Muscle of arm (tissue), 1 donor: ENCODE measurements at regions not wholly inside any gene's neighbourhood (a gene's known extent, or its start where the extent isn't known, plus 50 kb on each side); places are given as distances from the start of the nearest gene placed in this dataset.

ENCODE experiments used
- DNase-seq: peaks from one replicate; pipeline ENCODE4 v3.0.0-alpha.2; 2013

DNA sequence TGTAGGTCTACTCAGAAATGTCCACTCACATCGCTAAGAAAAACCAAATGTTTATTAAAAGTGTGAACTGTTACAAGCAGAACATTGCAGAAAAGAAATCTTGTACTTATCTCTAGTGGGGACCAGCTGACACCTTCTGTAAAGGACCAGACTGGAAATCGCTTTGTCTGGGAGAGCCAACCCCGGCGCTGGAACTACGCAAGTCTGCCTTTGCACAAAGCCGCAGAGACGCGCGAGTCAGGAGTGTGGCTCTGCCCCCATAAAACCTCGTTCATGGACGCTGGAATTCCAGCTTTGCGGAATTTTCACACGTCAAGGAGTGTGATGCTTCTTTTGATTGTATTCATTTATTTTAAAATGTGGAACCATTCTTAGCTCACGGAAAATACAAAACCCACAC, 141.9 kb upstream of the SALL3 start:
- DNase-seq = no peak

DNA sequence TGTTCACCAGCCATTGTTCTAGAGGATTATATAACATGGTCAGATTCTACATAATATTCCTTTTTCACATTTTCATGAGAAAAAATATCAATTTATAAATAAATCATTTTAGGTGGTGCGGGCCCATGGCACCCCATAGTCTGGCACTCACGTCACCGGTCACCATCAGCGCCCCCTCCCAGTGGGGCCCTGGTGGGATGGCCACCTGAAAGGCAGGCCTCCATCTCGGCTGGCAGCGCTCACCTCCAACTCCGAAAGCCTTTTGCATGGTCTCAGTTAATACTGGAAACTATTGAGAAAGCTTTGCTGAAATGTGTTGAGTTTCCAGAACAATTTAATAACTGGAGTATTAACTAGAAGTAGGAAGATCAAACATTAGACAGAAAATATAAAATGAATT, 141.4 kb upstream of the SALL3 start:
- DNase-seq = no peak

DNA sequence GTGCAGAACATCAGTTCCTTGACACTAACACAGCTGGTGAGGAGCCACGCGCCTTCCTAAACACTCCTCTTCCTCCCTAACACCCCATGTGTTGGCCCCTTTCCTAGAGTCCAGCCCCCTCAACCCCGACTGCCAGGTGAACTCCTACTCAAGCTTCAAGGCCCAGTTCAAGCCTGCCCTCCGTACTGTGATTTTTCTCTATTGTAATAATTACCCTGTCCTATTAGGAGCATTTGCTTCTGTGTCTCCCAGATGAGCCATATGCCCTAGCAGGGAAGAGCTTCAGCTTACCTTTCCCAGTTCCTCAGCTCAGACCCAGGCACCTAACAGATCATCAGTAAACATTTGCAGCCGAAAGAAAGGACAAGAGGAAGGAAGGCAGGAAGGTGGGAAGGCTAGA, 130.6 kb upstream of the SALL3 start:
- DNase-seq = no peak

DNA sequence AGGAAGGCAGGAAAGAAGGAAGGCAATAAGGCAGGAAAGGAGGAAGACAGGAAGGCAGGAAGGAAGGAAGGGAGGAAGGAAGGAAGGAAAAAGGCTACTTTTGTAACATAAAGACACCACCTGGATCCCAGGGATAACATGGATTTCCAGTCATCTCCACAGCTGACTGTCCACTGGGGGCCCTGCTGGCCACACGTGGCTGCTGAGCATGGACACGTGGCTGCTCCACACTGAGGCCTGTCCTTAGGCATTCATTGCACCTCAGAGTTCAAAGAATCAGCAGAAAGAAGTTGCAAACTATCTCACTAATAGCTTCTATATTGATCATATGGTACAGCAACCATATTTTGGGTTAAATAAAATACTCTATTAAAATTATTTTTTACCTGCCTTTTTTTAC, 130.2 kb upstream of the SALL3 start:
- DNase-seq = no peak

DNA sequence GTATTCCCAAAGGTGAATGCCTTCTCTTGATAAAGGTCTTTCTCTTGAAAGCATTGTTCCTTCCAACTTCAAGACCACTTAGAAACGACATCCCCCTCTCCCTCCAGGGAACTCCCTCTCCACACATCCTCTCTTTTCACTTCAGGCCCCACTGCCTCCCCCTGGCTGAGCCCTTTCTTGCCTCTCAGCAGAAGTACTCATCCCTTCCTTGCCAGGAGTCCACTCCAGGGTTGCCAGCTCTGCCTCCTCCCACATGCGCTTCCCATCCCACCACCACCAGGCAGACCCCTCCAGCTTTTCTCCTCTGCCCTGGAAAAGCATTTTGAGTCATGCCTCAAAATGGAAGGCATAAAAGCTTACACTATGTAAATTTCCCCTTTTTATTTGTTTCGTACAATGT, 126.3 kb upstream of the SALL3 start:
- DNase-seq = no peak

DNA sequence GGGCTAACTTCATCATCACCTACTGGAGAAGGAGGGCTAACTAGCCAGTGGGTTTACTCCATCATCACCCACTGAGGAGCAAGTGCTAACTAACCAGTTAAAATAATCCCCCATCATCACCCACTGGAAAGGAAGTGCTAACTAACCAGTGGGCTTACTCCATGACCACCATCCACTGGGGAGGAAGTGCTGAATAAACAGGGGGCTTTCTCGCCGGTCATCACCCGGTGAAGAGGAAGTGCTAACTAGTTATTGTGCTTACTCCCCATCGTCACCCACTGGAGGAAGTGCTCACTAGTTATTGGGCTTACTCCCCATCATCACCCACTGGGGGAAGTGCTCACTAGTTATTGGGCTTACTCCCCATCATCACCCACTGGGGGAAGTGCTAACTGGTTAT, 124.4 kb upstream of the SALL3 start:
- no peak for DNase-seq

DNA sequence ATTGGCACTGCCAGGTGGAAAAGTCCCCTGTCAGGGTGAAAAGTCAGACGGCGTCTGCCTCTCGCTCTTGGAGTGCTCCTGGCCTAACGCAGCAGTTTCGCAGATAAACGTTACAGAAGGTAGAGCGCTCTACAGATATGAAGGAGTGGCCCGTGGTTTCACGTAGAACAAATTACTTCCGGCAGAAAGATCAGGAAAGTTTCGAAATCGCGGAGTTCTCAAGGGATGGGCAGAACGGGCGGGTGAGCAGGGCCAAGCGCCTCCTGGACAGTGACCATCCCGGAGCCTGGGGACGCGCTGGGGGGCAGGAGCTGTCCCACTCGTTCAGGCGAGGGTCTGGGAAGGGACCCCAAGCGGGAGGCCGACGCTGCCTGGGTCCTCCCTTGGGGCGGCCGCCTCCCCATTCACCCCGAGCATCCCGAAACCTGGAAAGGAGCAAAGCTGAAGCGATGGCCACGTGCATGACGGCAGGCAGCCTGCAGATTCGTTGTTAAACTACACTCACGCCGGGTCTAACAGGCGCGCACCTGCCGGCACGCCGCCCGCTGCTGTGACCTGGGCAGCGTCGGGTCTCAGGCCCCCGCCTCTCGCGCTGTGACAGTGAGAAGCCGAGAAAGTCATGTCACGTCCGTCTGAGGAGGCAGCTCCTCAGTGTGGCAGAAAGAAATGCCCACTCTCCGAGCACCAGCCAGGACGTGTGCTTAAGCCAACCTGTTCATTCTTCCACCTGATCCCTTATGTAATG, 122.9 kb upstream of the SALL3 start:
- no peak for DNase-seq

DNA sequence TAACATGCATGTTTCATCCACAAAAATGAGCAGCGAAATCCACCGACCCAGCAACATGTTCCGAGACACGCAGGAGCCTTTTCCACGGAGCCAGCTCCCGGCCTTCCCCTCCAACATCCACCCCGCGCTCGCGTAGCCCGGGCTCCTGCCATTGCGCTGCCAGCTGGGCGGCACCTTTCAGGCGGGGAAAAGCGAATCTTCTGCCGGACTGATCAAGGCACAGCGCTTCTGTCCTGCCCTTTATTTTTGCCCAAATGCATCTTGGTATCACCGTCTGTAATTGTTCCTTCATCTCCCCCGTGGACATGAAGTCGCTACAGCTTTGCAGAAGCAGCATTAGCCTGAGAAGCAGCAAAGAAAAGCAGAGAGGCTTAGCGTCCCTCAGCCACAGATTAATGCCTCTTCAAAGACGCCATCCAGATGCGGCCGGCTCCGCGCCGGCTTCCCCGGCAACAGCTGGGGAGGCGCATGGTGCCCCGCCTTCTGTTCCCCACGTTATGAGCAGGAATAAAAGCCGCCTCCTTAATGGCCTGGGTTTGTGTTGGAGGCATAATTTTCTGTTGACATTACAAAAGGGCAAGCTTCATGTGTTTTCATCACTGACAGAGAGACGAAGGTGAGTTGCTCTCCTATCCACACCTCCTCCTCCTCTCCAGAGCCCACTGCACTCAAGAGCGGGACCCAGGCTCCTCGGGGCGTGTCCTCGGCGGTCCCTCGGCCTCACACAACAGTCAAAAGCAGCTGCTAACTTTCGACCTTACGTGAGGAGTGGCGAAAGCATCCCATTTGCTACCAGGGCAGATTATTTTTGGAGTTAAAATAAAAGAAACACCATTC, 122.1 kb upstream of the SALL3 start:
- DNase-seq = no peak

DNA sequence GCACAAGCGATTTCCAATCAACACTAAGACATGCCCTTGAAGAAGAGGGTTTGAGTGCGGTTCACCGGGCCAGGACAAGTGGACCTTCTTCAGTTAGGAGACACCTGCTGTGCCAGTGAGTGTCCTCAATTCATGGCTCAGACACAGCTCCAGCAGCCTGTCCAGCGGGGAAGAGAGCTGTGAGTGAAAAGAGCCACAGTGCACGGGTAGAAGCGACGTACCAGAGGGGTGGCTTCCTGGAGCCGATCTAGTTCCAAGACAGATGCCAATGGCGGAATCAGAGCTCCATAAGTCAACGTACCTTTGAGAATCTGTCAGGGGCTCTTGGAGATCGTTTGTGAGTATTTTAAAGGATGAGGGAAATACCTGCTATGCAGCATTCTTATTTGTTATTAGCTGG, 119.9 kb upstream of the SALL3 start:
- DNase-seq = no peak

DNA sequence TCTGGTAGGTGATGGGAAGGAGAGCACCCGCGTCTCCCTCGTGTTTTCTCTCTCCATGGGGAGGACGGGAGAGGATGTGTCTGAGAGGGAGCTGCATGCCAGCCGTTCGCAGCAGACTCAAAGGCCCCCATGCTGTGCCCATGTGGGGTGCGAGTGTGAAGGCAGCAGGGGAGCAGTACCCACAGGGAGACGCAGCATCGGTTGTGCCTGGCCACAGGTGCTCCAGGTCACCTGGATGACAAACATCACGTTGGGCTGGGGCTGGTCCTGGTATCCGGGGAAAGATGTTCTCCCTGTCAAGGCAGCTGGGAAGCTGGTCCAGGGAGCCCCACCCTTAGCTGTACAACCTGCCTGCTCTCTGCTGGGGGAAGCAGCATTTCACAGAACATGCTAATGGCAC, 119.5 kb upstream of the SALL3 start:
- no peak for DNase-seq

DNA sequence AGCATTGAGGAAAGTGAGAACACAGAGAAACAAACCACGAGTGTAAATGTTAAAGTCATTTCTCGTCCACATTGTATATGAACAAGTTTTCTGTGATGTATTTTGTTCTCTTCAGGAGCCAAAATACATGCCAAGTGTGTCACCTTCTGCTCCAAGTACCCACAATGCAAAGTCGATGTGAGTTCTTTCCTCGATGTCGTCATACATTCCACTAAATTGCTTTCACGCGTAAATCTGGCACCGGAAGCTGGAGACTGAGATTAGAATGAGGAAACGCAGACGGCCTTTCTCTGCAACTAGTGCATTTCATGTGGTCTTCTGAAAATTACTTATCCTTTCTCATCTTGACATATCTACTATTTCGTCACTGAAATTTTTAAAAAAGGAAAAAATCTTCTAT, 118.5 kb upstream of the SALL3 start:
- no peak for DNase-seq

DNA sequence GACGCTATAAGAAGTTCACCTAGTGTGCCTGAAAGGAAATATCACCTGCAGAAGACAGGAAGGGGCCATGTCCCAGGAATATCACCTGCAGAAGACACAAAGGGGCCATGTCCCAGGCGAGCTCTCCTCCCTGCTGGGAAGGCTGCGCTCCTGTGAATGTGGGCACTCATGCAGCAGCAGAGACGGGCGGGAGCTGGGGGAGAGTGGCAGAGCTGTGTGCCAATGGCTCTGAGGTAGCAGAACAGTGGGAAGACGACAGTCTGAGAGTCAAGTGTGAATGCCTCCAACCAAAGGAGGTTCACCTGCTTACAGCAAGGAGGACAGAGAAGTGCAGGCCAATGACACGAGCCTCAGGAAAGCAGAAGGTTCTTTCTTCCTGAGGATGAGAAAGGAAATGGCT, 117.9 kb upstream of the SALL3 start:
- no peak for DNase-seq

DNA sequence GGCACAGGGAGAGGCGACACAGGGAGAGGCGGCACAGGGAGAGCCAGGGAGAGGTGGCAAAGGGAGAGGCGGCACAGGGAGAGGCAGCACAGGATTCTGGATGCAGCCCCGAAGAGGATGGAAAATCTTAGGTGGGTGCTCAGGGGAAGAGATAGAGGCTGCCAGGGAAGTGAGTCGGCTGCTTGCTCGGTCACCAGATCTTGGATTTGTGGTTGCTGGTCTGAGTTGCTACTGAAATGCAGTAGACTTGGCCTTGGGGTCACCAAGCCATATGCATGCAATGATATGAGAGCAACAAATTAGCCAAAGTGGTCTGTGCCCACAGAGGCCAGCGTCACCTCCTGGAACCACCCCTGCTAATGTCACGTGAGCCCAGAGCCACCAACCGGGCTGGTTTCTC, 117.2 kb upstream of the SALL3 start:
- no peak for DNase-seq

DNA sequence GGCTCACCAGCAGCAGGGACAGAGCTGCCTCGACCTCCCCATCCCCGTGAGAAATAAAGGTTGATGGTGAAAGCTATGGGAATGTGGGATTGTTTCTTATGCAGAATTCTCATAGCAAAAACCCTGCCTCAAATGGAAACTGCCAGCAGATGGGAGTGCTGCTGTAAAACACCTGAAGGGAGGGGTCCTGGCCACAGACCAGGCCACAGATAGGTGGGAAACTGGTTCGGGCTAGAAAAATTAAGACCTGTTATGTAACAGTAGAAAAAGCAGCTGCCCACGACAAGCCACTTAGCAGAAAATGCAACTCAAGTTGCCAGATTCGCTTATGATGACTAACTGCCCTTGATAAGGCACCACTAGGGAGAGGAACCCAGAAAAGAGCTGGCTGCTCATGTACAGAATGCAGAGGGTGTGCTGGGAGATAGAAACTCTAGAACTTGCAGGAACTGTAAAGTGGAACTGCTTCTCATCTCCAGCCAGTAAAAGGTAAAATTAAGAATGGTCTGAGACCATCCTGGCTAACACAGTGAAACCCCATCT, 114.5 kb upstream of the SALL3 start:
- DNase-seq = no peak

DNA sequence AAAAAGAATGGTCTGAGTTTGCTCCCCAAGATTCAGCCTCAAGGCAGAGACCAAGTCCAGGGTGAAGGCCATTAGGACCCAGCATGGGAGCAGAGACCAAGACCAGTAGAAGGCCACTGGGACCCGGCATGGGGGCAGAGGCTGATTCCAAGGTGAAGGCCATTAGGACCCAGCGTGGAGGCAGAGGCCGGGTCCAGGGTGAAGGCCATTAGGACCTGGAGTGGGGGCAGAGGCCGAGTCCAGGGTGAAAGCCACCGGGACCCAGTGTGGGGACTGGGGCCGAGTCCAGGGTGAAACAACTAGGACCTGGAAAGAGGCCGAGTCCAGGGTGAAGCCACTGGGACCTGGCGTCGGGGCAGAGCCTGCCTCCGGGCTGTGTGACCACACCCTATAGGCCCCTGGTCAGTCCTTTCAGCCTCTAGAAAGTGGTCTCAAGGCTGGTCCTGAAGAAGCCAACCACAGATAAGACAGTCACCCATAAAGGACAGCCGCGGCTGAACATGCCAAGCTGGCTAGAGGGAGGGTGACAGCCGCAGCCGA, 113.8 kb upstream of the SALL3 start:
- DNase-seq = no peak

DNA sequence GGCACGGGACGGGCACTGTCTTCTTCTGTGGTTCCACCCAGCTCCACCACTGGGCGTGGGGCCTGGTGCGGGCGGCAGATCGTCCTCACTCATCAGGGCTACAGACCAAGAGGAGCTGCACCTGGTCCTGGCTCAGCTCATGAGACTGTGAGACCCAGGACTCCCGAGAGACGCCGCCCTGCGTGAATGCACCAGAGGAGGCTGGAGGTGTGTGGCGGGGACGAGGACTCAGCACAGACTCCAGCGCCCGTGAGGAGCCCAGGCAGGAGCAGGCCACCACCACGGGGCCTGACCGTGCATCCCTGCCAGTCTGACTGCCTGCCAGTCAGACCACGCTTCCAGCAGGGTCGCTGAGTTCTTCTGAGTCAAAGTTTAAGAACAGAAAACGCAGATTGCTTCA, 112.5 kb upstream of the SALL3 start:
- DNase-seq = no peak

DNA sequence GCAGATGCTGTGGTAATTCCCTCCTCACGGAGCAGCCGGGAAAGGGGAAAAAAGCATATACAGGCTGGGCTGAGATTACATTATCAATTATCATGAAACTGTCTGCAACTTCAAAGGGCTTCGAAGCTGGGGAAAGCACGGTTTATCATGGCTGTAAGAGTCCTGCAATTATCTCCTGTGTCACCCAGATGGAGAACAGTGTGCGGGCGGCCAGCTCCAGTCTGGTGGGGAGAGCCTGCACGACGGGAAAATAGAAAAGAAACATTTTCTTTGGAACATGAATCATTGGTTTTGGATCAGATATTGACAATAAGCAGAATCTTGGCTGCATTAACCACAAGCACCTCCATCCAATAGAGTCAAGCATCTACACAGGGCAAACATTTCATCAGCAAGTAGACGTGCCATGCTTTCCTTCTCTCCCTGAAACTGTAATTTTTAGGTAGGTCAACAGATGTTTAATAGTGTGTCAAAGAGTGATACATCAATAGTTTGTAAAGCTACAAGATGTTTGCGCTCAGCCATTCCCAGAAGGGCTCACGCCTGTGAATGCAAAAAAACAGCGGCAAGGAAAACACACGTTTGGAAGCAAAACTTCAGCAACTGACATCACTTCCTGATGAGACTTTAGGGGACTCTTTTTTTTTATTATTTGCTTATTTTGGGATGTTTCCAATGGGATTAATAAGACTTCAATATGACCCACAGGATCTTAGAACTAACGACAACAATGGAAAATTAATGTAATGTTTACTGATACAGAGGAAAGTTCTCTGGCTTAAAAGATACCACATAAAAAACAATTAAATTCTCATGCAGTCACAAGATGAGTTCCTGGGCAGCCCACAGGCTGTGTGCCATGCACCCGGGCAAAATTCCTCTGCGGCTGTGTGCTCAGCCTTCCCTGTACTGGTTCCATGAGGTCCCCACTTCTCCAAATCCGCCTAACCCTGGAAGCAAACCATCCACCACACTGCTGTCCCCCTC, 111.0 kb upstream of the SALL3 start:
- DNase-seq = no peak

DNA sequence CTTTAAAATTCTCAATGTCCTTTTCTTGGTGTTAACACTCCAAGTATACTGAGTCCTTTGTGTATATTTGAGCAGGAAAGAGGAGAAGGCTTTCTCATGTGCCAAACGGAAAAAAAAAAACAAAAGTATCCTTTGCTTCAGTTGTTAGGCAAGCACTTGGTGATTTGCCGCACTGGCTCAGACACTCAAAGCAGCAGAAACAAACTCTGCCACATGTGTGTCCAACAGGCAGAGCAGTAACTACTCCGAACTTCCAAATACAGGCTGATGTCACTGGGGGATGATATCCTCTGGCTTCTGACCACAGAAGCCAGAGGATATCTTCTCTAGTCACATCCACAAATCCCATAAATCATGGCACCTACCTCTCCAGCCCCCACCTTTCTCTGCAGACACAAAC, 108.0 kb upstream of the SALL3 start:
- DNase-seq = no peak

DNA sequence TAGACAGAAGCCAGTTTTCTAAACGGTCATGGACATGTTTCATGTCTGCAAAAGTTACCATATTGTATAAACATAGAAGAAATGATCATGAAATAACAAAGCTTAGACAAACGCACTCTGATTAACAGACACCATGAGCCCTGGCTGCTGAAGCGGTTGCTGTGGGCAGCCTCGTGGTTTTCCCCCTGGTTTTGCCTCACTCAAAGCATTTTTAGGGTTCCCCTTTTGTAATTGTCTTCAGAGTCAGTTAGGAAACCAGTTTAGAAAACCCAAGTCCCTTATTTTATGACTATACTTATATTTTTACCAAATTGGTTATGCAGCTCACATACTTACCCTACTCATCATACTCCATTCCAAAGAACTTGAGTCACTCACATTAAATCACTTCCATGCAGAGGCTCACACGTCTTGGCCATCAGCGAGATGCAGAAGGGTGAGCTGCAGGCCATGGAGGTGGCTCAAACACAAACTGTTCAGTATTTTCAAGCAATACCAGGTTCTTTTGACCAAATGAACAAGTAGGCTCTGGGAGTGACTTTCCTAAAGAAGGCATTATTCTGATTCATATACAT, 105.6 kb upstream of the SALL3 start:
- no peak for DNase-seq

DNA sequence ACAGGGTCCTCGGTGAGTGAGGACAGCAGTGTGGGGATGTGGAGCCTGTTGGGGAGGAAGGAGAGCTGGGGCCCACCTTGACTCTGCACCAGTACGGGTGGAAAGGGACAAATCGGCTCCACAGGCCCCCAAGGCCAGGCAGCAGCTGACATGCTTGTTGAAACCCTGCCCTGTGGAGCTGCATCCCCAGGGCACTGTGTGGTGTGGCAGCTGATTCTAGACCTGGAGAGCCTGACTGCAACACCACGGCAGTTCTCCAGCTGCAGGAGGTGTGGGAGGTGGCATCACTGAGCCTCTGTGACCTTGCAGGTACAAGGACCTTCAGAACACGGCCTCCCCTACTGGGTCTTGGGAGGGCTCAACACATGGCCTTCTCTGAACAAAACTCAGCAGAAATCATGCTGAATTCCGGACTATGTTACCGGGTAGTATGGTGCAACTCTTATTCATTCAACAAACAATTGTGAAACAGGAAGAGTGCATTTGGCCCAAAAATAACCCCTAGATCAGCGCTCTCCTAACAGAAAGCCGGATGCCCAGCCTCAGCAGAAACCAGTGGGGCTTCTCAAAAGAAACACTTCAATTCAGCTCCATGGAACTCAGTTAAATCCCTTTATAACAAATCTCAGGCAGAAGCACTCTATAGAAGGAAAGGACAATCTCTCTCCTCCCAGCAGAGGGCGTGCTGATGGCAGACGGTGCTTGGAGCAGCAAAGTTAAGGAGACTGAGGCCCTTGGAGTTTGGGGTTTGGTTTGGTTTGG, 104.4 kb upstream of the SALL3 start:
- no peak for DNase-seq
